ENCODE measurements at regions not wholly inside any gene's neighbourhood (a gene's known extent, or its start where the extent isn't known, plus 50 kb on each side); places are given as distances from the start of the nearest gene placed in this dataset.

- no peaks in the 10 kb centered on the region for H3K27me3 Mint-ChIP-seq
- H3K9me3 Mint-ChIP-seq = no peaks in the 10 kb centered on the region
- TF ChIP-seq, protein P1, sequence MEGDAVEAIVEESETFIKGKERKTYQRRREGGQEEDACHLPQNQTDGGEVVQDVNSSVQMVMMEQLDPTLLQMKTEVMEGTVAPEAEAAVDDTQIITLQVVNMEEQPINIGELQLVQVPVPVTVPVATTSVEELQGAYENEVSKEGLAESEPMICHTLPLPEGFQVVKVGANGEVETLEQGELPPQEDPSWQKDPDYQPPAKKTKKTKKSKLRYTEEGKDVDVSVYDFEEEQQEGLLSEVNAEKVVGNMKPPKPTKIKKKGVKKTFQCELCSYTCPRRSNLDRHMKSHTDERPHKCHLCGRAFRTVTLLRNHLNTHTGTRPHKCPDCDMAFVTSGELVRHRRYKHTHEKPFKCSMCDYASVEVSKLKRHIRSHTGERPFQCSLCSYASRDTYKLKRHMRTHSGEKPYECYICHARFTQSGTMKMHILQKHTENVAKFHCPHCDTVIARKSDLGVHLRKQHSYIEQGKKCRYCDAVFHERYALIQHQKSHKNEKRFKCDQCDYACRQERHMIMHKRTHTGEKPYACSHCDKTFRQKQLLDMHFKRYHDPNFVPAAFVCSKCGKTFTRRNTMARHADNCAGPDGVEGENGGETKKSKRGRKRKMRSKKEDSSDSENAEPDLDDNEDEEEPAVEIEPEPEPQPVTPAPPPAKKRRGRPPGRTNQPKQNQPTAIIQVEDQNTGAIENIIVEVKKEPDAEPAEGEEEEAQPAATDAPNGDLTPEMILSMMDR (conservative IDR thresholded peaks at IDR 0.05) = no peak
- H3K4me1 Mint-ChIP-seq (ENCODE audit: unreplicated experiment) = peaks cover 8% of the 10 kb centered on the region
- H3K27ac Mint-ChIP-seq = no peak overlapping the region
- no peak for DNase-seq (ENCODE audit: extremely low spot score, unreplicated experiment)
- no peaks in the 10 kb centered on the region for H3K36me3 Mint-ChIP-seq
- H3K4me3 Mint-ChIP-seq = no peak overlapping the region
Observed at GRCh38 chr2:15755528-15755927, 163.9 kb downstream of the DDX1 start.

DNA sequence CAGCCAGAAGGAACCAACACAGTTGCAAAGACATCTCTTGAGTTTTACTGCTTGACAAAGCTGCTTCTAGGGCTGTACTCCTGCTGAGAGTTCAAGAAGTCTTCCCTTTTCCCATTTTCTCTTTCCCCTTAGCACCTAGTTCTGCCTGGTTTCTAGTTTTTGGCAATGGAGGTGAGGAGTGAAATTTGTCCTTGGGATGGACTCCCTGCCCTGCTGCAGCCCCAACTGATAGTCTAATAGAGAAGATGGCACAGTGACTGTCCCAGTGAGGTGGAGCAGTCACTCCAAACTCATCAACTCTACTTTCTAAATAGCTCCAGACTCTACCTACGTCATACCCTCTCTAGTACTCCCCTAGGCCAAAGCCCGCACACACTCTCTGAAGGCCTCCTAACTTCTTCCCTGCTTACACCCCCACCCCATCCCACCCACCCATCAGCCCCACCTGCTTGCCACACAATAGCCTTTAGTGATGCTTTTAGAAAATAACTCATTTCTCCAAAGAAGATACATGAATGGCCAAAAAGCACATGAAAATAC, 164.4 kb downstream of the DDX1 start:
- Mint-ChIP-seq H3K27me3 (no peaks in the 10 kb centered on the region), H3K4me1 (ENCODE audit: unreplicated experiment) (peaks cover 13% of the 10 kb centered on the region), H3K27ac (no peak overlapping the region), H3K36me3 (no peaks in the 10 kb centered on the region), H3K9me3 (peaks cover 5% of the 10 kb centered on the region), H3K4me3 (no peak overlapping the region)
- TF ChIP-seq, protein P1 (conservative IDR thresholded peaks at IDR 0.05) = no peak
- peak; percentile 13 for DNase-seq (ENCODE audit: extremely low spot score, unreplicated experiment)

DNA sequence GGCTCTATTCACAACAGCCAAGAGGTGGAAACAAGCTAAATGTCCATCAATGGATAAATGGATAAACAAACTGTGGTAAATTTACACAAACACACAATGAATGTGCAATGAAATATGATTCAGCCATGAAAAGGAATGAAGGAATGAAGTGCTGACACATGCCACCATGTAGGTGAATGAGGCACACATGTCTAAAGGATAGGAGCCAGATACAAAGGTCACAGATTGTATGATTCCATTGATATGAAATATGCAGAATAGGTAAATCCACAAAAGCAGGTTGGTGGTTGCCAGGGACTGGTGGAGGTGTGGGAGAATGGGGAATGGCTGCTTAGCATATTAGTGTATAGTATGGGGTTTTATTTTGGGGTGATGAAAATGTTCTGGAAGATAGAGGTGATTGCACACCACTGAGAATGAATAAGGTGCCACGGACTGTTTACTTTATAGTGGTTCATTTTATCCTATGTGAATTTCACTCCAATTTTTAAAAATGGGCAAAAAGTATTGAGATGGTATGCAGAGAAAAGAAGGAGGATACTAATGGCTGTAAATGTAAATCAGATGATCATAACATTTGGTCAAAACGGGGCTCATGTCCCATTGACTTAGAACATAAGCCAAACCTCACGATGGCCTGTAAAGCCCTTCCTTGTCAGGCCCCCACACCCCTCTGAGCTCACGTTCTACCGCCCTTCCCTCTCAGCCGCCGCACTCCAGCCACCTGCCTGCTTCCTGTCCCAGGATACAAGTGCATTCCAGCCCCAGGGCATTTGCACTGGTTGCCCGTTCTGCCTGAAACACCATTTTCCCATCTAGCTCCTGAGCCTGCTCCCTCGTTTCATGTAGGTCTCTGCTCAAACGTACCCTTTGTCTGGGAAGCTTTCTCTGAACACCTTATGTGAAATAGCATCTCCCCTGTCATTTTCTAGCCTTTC, 165.5 kb downstream of the DDX1 start:
- H3K27me3 Mint-ChIP-seq = no peaks in the 10 kb centered on the region
- no peak overlapping the region for H3K4me3 Mint-ChIP-seq
- DNase-seq (ENCODE audit: extremely low spot score, unreplicated experiment) = peak; percentile 53
- TF ChIP-seq, protein P1 (conservative IDR thresholded peaks at IDR 0.05) = no peak
- H3K4me1 Mint-ChIP-seq (ENCODE audit: unreplicated experiment) = peaks cover 12% of the 10 kb centered on the region
- no peak overlapping the region for H3K27ac Mint-ChIP-seq
- H3K9me3 Mint-ChIP-seq = peaks cover 11% of the 10 kb centered on the region
- H3K36me3 Mint-ChIP-seq = no peaks in the 10 kb centered on the region

DNA sequence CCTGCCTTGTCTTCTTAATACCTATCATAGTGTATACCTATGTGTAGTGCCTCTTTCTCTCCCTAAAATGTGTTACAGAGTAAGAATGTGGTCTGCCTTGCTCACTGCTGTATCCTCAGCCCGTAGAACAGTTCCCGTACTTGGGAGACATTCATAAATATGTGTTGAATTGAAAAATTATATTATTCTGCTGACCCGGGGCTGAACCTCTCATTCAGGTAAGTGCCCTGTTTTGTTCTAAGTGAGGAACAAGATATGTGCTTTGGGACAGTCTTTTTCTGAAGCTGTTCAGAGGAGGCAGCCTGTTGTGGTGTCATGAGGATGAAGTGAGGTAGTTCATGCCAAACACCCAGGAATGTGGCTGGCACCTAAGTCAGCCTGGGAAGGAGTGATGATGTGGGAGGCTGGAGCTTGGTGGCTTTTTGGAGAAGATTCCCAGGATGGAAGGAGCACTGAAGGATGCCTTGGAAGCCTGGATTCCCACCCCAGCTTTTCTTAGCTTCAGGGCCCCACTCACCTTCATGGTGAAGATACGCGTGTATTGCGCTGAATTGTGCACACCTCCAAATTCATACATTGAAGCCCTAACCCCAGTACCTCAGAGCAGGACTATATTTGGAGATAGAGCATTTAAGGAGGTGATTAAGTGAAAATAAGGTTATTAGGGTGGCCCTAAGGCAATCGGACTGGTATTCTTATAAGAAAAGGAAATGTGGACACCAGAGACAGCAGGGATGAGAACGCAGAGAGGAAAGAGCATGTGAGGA, 166.3 kb downstream of the DDX1 start:
- peaks cover 11% of the 10 kb centered on the region for H3K9me3 Mint-ChIP-seq
- no peak overlapping the region for H3K27ac Mint-ChIP-seq
- H3K4me1 Mint-ChIP-seq (ENCODE audit: unreplicated experiment) = peaks cover 9% of the 10 kb centered on the region
- TF ChIP-seq, protein P1 (conservative IDR thresholded peaks at IDR 0.05) = no peak
- H3K4me3 Mint-ChIP-seq = no peak overlapping the region
- no peaks in the 10 kb centered on the region for H3K36me3 Mint-ChIP-seq
- DNase-seq (ENCODE audit: extremely low spot score, unreplicated experiment) = peak; percentile 18
- no peaks in the 10 kb centered on the region for H3K27me3 Mint-ChIP-seq

GRCh38 chr2:15758848-15759247, 167.2 kb downstream of the DDX1 start:
- no peak overlapping the region for H3K4me3 Mint-ChIP-seq
- no peak overlapping the region for H3K27ac Mint-ChIP-seq
- peaks cover 15% of the 10 kb centered on the region for H3K4me1 Mint-ChIP-seq (ENCODE audit: unreplicated experiment)
- no peaks in the 10 kb centered on the region for H3K36me3 Mint-ChIP-seq
- H3K9me3 Mint-ChIP-seq = peaks cover 11% of the 10 kb centered on the region
- TF ChIP-seq, protein P1 (conservative IDR thresholded peaks at IDR 0.05) = no peak
- DNase-seq (ENCODE audit: extremely low spot score, unreplicated experiment) = peak; percentile 32
- H3K27me3 Mint-ChIP-seq = no peaks in the 10 kb centered on the region

All from type B pancreatic cell (in vitro differentiated cells).